Right lobe of liver (tissue), 6 donors: ENCODE measurements at regions not wholly inside any gene's neighbourhood (a gene's known extent, or its start where the extent isn't known, plus 50 kb on each side); places are given as distances from the start of the nearest gene placed in this dataset.

Source experiments
- ATAC-seq, 4 donors: fragments of 200-7000 bp; cut with Tn5 transposase; one replicate each; pipeline ENCODE4 v1.9.1; 2020; ENCODE audit warnings: mild to moderate bottlenecking in 4 of 4, moderate library complexity in 4 of 4
- DNase-seq, 3 donors: peaks; one replicate each; pipeline ENCODE4 v3.0.0-alpha.2; 2020
- H3K27ac ChIP-seq, 3 donors: fragments of 200-600 bp; one replicate each; pipeline ENCODE4 v1.8.0; 2022
- H3K27me3 ChIP-seq, 2 donors: fragments of 200-600 bp; one replicate each; pipeline ENCODE4 v1.8.0; 2022
- H3K36me3 ChIP-seq, 4 donors: fragments of 200-600 bp; sonication (generic) in 1 of 4; one replicate each; pipeline versions ENCODE4 v1.5.1 to v1.8.0; 2017 to 2022; ENCODE audit warnings: control low read depth in 1 of 4
- H3K4me1 ChIP-seq, 4 donors: fragments of 200-600 bp; sonication (generic) in 1 of 4; one replicate each; pipeline versions ENCODE4 v1.5.1 to v1.8.0; 2017 to 2022; ENCODE audit warnings: control low read depth in 1 of 4
- H3K4me3 ChIP-seq, 3 donors: fragments of 200-600 bp; one replicate each; pipeline ENCODE4 v1.8.0; 2022
- H3K9me3 ChIP-seq, 4 donors: fragments of 200-600 bp; sonication (generic) in 1 of 4; one replicate each; pipeline versions ENCODE4 v1.5.1 to v1.8.0; 2017 to 2022; ENCODE audit warnings: control low read depth in 1 of 4
- CTCF ChIP-seq, 4 donors: fragments of 200-600 bp in 3 of 4; fragments of 450-650 bp in 1 of 4; IDR thresholded peaks; one replicate each; pipeline versions ENCODE4 v1.5.1 to v1.8.0; 2016 to 2022; ENCODE audit warnings: antibody characterized with exemption in 4 of 4, mild to moderate bottlenecking in 2 of 4
- POLR2A ChIP-seq: fragments of 450-650 bp; IDR thresholded peaks from one replicate; pipeline ENCODE4 v1.6.1; 2017; ENCODE audit warnings: antibody characterized with exemption, mild to moderate bottlenecking
- WGBS: methylation state at CpG from one replicate; pipeline ENCODE4 v1.1.6; 2018; ENCODE audit warnings: low coverage, low lambda C conversion rate; ENCODE audit not compliant: insufficient coverage; ENCODE audit errors: missing lambda C conversion rate; 5-methylcytosine and 5-hydroxymethylcytosine counted together
- intact Hi-C, 2 donors: fragments of 100-400 bp; cut with DNase I; formaldehyde crosslinking; loops; one replicate each; pipeline versions ENCODE4 v1.11.2 to v1.14.1; 2022
- donor health status: DM: no; HTN: yes; CAD: no.
- donor health status: DM: no; HTN: no; CAD: no.
- donor health status: DM: no; HTN: no; CAD: no.
- donor health status: DM: no; HTN: yes; CAD: no.
- donor health status: DM: no; HTN: yes; CAD: no.

- intact Hi-C loops = no loop called here
- TF ChIP-seq CTCF (IDR thresholded peaks at IDR 0.05) = no peak
- no peak for TF ChIP-seq POLR2A
- H3K36me3 ChIP-seq = no peaks in the 10 kb centered on the region
- no peak for DNase-seq
- no peak overlapping the region for H3K27ac ChIP-seq
- no peak for ATAC-seq
- 95% methylated on average over 3 of the region's 4 CpGs for WGBS
- no peaks in the 10 kb centered on the region for H3K4me1 ChIP-seq
- no peaks in the 10 kb centered on the region for H3K9me3 ChIP-seq
- H3K27me3 ChIP-seq = no peaks in the 10 kb centered on the region
- H3K4me3 ChIP-seq = no peak overlapping the region
Measured at GRCh38 chr13:73675821-73676220, 458.4 kb downstream of the KLF12 start.

- DNase-seq (no peak), ATAC-seq (no peak)
- Histone ChIP-seq H3K9me3 (no peaks in the 10 kb centered on the region), H3K27me3 (no peaks in the 10 kb centered on the region), H3K36me3 (no peaks in the 10 kb centered on the region), H3K4me3 (no peak overlapping the region), H3K4me1 (no peaks in the 10 kb centered on the region), H3K27ac (no peak overlapping the region)
- TF ChIP-seq CTCF (IDR thresholded peaks at IDR 0.05) = no peak
- WGBS = 89% methylated on average over 2 of the region's 2 CpGs
- intact Hi-C loops = no loop called here
Measured at GRCh38 chr13:73674570-73674969, 459.6 kb downstream of the KLF12 start.

- Histone ChIP-seq H3K9me3 (no peaks in the 10 kb centered on the region), H3K27ac (no peak overlapping the region), H3K4me3 (no peak overlapping the region), H3K4me1 (no peaks in the 10 kb centered on the region), H3K27me3 (no peaks in the 10 kb centered on the region), H3K36me3 (no peaks in the 10 kb centered on the region)
- TF ChIP-seq CTCF (IDR thresholded peaks at IDR 0.05) = no peak
- no peak for TF ChIP-seq POLR2A
- WGBS = 83% methylated on average over 10 of the region's 11 CpGs
- no peak for DNase-seq
- ATAC-seq = no peak
- intact Hi-C loops = no loop called here
Measured at GRCh38 chr13:73673931-73674330, 460.3 kb downstream of the KLF12 start.

- intact Hi-C loops = no loop called here
- peak in 2 of 4 donors; percentile 72 to 93 for ATAC-seq
- DNase-seq = no peak
Measured at GRCh38 chr13:73672492-73672891, 461.7 kb downstream of the KLF12 start.

More at GRCh38 chr13:73672492-73672891, 461.7 kb downstream of the KLF12 start:
- no peaks in the 10 kb centered on the region for H3K4me1 ChIP-seq
- H3K36me3 ChIP-seq = no peaks in the 10 kb centered on the region
- H3K27ac ChIP-seq = no peak overlapping the region
- WGBS = 31% methylated on average over 3 of the region's 3 CpGs
- H3K9me3 ChIP-seq = no peaks in the 10 kb centered on the region
- no peak overlapping the region for H3K4me3 ChIP-seq
- TF ChIP-seq POLR2A (no peak), CTCF (IDR thresholded peaks at IDR 0.05) (no peak)
- no peaks in the 10 kb centered on the region for H3K27me3 ChIP-seq
